ENCODE measurements at regions not wholly inside any gene's neighbourhood (a gene's known extent, or its start where the extent isn't known, plus 50 kb on each side); places are given as distances from the start of the nearest gene placed in this dataset.

GRCh38 chr16:85251225-85251760, 139.0 kb upstream of the CIBAR2 start:
- no peaks in the 10 kb centered on the region; the same call in 1 of the 2 replicates for H3K79me2 ChIP-seq (ENCODE audit: insufficient read depth, low read length)
- no peak overlapping the region for H3K4me2 ChIP-seq (ENCODE audit: insufficient read depth, insufficient read length, low read length)
- H3K14ac ChIP-seq (ENCODE audit: insufficient read depth, low read length) = no peak overlapping the region
- H3K9ac ChIP-seq (ENCODE audit: extremely low read depth, insufficient read length, low read length) = no peak overlapping the region
- no peaks in the 10 kb centered on the region for H3K23me2 ChIP-seq (ENCODE audit: insufficient read length, low read depth, low read length, poor library complexity, severe bottlenecking)
- no peak overlapping the region for H3K18ac ChIP-seq (ENCODE audit: insufficient read length, low read depth, low read length)
- H3K56ac ChIP-seq (ENCODE audit: insufficient read length, low read depth, low read length) = no peak overlapping the region
- no peaks in the 10 kb centered on the region for H3K4me1 ChIP-seq (ENCODE audit: insufficient read depth, low read length)
- H4K5ac ChIP-seq (ENCODE audit: insufficient read length, low read depth, low read length) = no peak overlapping the region
- no peak for DNase-seq
- no peak overlapping the region for H3K27ac ChIP-seq (ENCODE audit: insufficient read length, low read depth, low read length)
- no peak overlapping the region for H2AK5ac ChIP-seq (ENCODE audit: insufficient read length, low read length)
- H4K20me1 ChIP-seq (ENCODE audit: control insufficient read depth, insufficient read depth, insufficient read length) = peaks cover 4% of the 10 kb centered on the region
- H3T11ph ChIP-seq (ENCODE audit: low read length) = no peak overlapping the region
- H3K36me3 Mint-ChIP-seq (ENCODE audit: insufficient read depth in 1 of 3, low read depth in 3 of 3) = no peaks in the 10 kb centered on the region
- no peak for TF ChIP-seq CTCF (conservative IDR thresholded peaks at IDR 0.05)
- no peak overlapping the region for H2BK120ac ChIP-seq (ENCODE audit: low read depth, low read length, poor library complexity, severe bottlenecking)
- H2BK20ac ChIP-seq (ENCODE audit: low read depth, low read length, poor library complexity, severe bottlenecking) = no peak overlapping the region
- H3K4me1 Mint-ChIP-seq = peaks cover 3 to 18% of the 10 kb centered on the region in 2 experiments
- no peak overlapping the region for H2BK12ac ChIP-seq (ENCODE audit: insufficient read length, low read depth, low read length)
- no peak overlapping the region for H2BK15ac ChIP-seq (ENCODE audit: low read depth, low read length)
- no peaks in the 10 kb centered on the region for H3K79me1 ChIP-seq (ENCODE audit: insufficient read depth, low read depth, low read length, poor library complexity, severe bottlenecking)
- no peak overlapping the region for H4K91ac ChIP-seq (ENCODE audit: insufficient read length, low read depth, low read length)
- no peak overlapping the region for H2BK5ac ChIP-seq (ENCODE audit: insufficient read length, low read length)
- no peak overlapping the region for H4K8ac ChIP-seq (replicated peaks; ENCODE audit: insufficient read length, low read depth, low read length)
- no peak overlapping the region for H3K4ac ChIP-seq (ENCODE audit: low read depth, low read length)
- no CpG with 5 or more reads among the region's 21 CpGs for WGBS (ENCODE audit: extremely low coverage, insufficient read length, low lambda C conversion rate)
- H3K9me3 ChIP-seq (ENCODE audit: control insufficient read depth, low read depth, low read length) = no peaks in the 10 kb centered on the region
- H3K23ac ChIP-seq (ENCODE audit: insufficient read length, low read depth, low read length) = no peak overlapping the region
- H3K27me3 Mint-ChIP-seq (ENCODE audit: low read depth) = no peaks in the 10 kb centered on the region
- no peaks in the 10 kb centered on the region for H3K27me3 ChIP-seq (ENCODE audit: insufficient read depth, low read length)
- no peaks in the 10 kb centered on the region for H3K9me3 Mint-ChIP-seq
- no peak overlapping the region for H3K27ac Mint-ChIP-seq
- no peak overlapping the region for H2AFZ ChIP-seq (ENCODE audit: low read length)
- no peak overlapping the region for H3K4me3 Mint-ChIP-seq

Measured in H9 (cell line).